ENCODE measurements at regions not wholly inside any gene's neighbourhood (a gene's known extent, or its start where the extent isn't known, plus 50 kb on each side); places are given as distances from the start of the nearest gene placed in this dataset.
"Not testable (repeated sequence)": the region's sequence is repeated elsewhere in the genome, so short reads cannot be mapped to it uniquely, and the experiment has no call there.

DNA sequence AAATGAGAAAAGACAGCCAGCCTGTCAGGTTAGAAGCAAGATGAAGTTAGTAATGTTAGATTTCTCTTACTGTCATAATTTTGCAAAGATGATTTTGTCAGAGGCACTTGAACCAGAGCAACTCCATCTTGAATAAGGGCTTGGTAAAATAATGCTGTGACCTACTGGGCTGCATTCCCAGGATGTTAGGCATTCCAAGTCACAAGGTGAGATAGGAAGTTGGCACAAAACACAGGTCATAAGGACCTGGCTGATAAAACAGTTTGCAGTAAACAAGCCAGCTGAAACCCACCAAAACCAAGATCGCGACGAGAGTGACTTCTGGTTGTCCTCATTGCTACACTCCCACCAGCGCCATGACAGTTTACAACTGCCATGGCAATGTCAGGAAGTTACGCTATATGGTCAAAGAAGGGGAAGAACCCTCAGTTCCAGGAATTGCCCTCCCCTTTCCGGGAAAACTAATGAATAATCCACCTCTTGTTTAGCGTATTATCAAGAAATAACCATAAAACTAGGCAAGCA lies 1313.5 kb upstream of the TMEM132C start:
- DNase-seq: no peak

DNA sequence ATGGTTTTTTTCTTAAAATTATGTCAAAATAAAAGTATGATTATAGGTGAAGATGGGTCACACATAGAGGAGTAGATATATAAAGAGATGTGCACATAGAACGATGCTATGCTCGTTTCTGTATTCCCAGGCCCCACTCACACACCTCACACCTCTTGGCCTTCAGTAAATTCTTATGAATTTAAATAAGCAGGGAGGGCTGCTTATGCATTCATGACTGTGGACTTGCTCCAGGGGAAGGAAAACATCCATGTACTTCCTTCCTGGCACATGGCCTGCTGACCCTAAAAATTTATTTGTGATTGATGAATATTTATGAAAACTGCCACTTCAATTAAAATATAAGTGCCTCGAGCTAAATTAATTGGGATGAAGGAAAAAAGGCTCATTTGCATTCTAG lies 1306.7 kb upstream of the TMEM132C start:
- DNase-seq: no peak

DNA sequence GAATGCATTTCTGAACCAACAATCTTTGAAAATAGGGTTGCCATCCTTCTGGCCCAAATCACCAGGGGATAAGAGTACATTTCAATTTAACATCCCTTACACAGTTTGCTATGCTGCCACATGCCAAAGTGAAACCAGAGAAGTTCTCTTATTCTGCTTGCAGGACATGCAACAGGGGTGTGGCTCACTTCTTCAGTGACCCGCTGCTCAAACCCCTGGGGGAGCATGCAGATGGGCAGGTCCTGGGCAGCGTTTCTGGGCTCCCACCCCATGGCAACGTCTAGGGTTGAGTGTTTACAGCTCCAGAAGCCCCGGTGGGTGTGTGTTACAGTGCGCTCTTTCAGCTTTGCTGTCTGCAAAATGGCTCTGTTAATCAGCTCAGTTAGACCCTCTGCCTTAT lies 1306.3 kb upstream of the TMEM132C start:
- DNase-seq: no peak

DNA sequence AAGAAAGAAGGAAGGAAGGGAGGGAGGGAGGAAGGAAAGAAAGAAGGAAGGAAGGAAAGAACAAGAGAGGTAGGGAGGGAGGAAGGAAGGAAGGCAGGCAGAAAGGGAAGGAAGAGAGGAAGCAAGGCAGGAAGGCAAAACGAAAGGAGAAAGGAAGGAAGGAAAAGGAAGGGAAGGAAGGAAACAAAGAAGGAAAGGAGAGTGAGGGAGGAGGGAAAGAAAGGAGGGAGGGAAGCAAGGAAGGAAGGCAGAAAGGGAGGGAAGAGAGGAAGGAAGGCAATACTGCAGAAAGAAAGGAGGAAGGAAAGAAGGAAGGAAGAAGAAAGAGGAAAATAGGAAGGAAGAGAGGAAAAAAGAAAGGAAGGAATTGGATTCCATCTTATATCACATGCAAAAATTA lies 1303.1 kb upstream of the TMEM132C start:
- DNase-seq: no peak

DNA sequence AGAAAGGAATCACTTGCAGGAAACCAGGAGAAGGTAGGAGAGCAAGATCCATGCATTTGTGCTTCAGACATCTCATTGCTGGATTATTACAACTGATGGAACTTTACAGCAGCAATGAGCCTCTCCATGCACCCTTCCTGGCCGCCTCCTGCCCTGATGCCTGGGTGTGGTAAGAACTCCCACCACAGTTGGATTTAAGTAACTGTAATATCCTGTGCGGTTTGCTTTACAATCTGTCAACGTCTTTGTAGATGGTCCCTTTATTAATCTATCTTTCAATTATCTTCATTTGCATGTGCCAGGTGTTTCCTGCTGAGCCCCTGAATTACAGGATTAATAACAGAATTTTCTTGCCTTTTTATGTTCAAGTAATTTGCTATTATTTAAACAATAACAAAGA lies 1300.5 kb upstream of the TMEM132C start:
- DNase-seq: no peak

DNA sequence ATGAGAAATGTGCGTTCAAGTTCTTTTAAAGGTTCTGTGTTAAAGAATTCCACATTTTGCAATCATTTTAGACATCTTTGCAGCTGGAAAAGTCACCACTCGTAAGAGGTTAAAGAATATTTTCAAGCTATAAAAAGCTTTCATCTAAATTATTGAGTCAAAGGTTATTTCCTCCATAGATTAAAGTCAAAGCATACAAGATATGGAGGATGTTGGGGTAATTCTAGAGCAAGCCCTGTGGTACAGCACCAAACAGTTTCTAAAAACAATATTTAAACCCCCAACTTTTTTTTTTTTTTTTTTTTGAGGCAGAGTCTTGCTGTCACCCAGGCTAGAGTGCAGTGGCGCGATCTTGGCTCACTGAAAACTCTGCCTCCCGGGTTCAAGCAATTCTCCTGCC lies 1299.8 kb upstream of the TMEM132C start:
- no peak for DNase-seq

DNA sequence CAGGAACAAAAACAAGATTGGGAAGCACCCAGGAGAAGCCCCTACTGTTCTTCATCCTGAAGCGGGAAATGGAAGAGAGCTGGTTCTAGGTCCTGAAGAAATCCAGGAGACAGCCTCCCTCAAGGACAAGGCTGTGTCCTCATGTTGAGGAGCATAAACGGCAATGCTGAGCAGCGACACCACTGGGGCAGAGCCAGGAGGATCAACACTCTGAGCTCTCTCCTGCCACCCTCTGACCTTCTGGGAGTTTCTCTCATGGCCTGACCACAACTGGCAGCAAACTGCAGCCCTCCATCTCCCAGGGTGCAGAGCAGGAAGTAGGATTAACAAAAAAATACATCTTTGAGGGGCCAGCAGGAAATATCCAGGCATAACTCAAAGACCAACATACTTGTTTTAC lies 1292.2 kb upstream of the TMEM132C start:
- no peak for DNase-seq

DNA sequence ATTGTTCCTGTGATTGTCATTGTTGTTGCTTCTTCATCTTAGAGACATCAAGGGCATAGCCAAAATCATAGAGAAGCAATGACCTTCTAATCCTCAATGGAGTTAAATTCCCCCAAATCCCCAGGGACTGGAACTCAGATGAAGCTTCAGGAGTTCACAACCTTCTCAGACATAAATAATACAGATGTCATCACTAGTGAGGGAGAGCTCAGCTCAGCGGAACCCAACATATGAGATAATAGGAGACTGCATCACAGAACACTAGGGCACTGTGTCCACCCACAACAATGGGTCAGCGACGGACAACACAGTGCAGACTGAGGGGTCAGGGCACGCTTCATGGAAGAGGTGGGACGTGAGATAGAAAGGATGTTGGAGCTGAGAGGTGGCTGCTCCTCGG lies 1290.4 kb upstream of the TMEM132C start:
- no peak for DNase-seq

DNA sequence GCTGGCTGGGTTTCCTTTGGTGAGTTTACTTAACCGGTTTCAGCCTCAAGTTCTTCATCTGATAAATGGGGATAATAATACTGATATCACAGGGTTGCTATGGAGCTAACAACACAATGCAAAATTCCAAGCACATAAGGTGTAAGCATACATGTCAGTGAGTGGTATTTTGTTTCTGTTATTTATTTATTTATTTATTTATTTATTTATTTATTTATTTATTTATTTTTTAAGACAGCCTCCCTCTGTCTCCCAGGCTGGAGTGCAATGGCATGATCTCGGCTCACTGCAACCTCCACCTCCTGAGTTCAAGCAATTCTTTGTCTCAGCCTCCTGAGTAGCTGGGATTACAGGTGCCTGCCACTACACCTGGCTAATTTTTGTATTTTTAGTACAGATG lies 1287.4 kb upstream of the TMEM132C start:
- DNase-seq: not testable (repeated sequence)

DNA sequence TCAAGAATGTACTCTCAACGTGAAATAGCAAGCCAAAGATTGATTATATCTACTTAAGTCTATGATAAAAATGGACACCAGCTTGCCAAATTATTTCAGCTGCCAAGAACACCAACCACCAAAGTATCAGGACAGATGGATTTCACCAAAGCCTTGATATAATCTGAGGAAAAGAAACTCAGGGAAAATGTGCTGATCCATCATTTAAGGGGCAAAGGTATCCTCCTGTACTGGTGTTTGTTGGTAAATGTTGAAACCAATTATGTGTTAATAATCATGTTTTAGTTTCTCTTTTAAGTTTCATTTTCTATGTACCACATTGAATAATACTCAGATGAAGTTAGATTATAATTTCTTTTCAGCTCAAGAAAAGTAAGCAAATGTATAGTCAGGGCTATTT lies 1284.3 kb upstream of the TMEM132C start:
- DNase-seq: no peak

DNA sequence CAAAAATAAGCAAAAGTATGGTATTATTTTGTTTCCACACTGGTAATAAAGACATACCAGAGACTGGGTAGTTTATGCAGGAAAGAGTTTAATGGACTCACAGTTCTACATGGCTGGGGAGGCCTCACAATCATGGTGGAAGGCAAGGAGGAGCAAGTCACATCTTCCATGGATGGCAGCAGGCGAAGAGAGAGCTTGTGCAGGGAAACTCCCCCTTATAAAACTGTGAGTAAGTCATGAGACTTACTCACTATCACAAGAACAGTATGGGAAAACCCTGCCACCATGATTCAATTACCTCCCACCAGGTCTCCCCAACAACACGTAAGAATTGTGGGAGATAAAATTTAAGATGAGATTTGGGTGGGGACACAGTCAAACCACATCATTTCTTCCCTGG lies 1283.2 kb upstream of the TMEM132C start:
- DNase-seq: not testable (repeated sequence)

DNA sequence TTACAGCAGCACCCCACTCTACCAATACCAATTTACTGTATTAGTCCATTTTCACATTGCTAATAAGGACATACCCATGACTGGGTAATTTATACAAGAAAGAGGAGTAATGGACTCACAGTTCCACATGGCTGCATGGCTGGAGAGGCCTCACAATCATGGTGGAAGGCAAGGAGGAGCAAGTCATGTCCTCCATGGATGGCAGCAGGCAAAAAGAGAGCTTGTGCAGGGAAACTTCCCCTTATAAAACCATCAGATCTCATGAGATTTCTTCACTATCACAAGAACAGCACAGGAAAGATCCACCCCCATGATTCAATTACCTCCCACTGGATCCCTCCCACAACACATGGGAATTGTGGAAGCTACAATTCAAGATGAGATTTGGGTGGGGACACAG lies 1281.3 kb upstream of the TMEM132C start:
- DNase-seq: not testable (repeated sequence)

DNA sequence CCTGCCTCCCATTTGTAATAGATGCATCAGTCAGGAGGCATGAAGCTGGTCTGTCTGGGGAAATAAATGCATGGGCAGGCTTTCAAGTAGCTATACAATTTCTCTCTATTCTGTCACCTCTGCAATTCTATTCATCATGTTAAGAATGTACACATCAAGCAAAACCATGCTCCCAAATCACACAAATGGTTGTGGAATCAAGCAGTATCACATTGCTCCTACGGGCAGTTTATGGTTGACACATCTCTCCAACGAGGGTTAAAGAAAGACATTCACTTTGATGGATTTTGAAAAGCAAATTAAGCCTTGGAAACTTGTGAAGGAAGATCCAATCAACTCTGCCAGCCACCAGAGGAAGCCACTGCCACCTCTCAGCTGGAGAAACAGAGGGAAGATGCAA lies 1277.4 kb upstream of the TMEM132C start:
- no peak for DNase-seq

DNA sequence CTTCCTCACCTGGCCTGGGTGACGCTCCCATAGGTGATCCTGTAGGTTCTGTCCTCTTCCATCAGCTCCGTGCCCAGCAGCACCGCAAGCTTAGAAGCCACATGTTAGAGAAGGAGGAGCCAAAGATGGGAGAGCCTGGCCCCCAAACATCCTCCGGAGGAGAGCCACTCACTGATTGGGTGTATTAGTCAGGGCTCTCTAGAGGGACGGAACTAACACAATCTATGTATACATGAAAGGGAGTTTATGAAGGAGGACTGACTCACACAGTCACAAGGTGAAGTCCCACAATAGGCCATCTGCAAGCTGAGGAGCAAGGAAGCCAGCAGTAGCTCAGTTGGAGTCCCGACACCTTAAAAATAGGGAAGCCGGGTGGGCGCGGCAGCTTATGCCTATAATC lies 1273.1 kb upstream of the TMEM132C start:
- DNase-seq: no peak

DNA sequence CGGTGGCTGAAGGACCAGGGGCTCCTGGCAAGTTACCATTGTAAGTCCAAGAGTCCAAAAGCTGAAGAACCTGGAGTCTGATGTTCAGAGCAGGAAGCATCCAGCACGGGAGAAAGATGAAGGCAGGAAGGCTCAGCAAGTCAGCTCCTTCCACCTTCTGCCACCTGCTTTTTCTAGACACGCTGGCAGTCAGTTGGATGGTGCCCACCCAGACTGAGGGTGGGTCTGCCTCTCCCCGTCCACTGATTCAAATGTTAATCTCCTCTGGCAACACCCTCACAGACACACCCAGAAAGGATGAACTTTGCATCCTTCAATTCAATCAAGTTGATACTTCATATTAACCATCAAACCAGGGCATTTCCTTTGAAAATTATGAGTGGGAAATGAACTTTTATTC lies 1272.4 kb upstream of the TMEM132C start:
- no peak for DNase-seq

DNA sequence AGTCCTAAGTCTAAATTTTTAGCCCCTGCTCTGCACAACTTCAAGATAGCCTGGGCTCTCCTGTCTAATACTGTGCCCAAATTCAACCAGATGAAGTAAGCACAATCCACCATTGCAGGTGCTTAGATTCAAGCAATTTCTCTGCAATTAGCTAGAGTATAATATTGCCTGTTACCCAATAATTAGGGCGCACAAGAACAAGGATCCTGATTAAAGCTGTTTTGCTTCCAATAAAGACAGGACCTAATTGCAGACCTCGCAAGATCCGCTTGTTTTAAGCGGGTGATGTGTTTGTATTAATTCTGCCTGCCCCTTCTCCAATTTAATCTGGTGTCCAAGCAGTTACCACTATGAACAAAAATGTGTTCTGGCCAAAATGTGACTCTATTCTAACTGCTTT lies 1268.9 kb upstream of the TMEM132C start:
- no peak for DNase-seq

DNA sequence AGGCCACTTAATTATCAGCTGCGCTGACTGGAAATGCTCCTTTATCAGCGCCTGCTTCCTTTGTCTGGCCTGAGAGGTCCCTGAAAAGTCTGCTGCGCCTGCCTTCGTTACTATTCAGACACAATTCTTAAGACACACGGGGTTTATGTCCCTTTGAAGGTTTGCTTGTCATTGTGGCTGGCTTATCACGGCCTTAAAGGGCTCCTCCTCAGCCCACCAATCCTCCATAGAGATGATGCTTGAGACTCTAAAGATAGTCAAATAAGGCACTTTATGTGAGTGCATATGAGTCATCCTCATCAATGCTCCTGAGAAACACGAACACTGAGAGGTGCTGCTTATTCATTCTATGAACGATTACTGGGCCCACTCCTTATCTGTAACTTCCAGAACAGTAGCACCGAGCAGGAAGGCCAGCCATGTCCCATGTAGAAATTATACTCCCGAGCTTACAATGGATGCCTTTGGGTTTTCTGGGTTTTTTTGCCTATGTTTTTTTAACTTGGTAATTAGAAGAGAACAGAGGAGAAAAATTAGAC lies 1268.2 kb upstream of the TMEM132C start:
- DNase-seq: no peak

DNA sequence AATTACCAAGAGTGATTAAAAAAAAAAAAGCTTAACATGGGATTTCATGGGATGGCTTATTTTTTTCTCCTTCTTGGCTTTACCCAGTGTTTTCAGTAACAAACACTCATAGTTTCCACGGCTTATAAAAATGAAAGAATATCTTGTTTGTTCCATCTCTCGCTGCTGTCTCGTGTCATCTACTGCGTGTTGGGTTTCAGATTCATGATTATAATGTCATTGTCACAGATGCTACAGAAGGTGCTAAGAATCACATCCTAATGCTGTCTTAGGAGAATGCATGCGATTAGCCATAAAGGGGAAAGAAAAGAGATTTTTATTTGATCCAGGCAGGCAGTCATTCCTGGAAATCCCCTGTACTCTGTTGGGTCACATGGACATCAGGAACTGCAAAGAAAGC lies 1267.6 kb upstream of the TMEM132C start:
- no peak for DNase-seq

DNA sequence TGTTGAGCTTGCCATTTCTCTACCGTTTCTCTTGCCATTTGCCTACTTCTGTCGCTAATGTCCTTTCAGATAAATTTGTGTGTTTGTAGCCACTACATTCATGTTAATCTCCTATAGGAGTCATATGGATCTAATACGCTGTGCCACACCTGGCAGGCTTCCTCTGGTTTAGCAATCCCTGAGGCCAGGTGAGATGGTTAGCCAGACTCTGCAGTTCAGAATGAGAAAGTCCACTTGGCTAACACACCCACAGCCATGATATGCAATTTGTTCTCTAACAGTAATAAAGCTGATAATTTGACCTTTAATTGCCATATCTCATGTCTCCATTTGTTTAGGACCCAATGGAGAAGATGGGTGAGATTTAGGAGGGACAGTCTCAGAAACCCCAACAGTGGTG lies 1261.6 kb upstream of the TMEM132C start:
- DNase-seq: no peak

DNA sequence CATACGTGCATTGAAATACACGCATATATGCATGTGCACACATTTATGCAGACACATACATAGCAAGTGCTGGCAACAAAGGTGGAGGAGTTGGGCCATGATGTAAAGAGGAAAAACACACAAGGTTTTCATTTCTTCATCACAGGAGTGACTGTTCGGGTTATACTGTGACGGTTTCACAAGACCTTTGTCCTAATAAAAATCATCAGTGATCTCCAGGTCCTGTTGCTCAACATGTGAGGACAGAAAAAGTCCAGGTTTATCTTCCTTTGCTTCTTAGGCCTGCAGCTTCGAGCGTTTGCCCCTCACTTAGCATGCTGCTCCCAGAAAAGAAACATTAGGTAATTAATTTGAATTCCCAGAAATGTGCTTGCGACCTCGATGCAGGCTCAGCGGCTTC lies 1260.0 kb upstream of the TMEM132C start:
- no peak for DNase-seq

DNA sequence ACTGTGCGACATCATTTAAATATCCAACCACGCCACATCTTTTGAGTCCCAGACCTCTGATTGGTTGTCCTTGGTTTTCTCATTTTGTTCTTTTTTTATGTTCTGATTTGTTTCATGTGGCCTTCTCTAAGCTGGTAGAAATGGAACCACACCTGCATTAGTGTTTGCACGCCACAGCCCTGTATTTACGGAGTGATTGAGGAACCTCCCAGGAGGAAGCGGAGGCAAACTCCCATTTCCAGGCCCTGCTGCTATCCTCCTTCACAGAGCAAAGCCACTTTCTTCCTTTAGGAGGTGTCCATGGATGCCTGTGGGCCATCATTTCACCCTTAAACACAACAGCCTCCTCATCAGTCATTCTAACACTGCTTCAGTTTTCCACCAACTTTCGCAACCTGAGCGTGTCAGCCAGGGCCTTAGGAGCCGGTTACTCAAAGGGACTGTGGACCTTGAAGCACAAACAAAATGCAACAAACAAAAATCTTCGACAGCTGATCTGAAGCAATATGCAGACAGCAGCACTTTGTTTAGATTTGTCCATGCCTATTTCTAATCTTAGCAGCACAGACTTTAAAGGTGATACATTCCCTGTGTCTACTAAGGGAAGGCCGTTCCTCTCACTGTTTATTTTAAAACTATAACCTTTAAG lies 1258.1 kb upstream of the TMEM132C start:
- no peak for DNase-seq

DNA sequence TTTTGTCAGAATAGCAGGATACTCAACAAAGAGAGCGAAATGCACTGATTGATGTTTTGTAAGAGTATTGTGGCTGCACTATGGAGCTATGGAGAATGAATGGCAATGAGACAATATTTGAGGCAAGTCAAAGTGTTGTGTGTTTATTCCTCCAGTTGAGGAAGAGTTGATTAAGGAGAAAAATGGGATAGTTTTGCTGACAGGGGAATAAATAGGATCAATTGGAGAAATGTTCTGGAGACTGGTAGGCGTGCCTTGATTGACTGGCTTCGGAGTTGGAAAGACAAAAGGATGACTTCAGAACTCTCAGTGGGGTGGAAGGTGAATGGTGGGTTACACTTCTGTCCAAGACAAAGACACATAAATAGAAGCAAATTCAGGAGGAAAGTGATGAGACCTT lies 1254.9 kb upstream of the TMEM132C start:
- DNase-seq: no peak

DNA sequence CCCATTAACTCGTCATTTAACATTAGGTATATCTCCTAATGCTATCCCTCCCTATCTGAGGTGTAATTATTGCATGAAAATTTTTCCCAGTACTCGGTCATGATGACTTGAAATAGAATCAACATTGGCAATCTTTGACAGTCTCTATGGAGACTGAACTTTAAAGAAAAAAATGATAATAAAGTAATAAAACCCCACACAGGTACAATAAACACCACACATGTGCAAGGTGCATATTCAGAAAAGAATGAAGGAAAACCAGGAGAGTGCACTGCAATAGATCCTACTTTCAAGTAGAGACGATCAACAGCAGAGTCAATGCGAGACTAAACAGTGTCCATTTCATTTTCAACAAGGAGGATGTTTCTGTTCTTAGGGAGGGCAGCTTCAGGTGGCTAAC lies 1253.8 kb upstream of the TMEM132C start:
- no peak for DNase-seq

DNA sequence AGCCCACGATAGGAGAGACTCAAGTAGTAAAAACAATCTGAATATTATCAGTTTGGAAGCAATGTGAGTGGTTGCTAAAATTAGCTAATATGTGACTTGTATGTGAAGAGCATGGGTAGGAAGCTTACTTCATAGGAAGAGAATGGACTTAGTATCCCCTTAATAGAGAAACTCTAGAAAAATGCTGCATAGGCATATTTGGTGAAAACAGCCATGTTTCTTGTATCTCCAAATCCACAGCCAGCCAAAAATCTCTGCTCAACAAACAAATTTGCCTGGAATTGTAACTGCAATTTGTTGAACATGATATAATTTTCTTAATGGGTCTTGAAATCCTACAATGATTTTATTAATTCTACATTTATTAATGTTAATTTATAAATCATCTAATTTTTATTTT lies 1252.9 kb upstream of the TMEM132C start:
- DNase-seq: no peak

DNA sequence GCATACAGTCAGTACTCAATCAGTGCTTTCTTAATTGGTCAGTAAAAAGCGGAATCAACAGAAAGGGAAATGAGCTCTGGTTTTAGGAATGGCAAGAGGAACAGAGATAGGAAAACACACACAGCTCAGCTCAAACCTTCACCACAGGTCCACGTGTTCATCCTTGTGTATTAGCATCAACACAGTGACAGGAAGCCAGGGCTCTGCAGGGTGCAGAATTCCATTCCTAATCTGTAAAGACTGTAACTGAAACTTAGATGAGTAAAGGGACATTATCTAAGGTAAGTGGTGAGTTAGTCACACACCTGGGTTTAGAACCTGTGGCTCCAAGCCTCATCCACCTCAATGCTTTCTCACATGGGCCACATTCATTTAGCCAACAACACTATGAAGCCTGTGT lies 1242.2 kb upstream of the TMEM132C start:
- DNase-seq: no peak

Data from stimulated activated CD4-positive, alpha-beta T cell treated with anti-CD3 and anti-CD28 coated beads, Interleukin-2, amount 100 ng/mL, for 24 hours (primary cell).